ENCODE measurements at regions not wholly inside any gene's neighbourhood (a gene's known extent, or its start where the extent isn't known, plus 50 kb on each side); places are given as distances from the start of the nearest gene placed in this dataset.
"Not testable (repeated sequence)": the region's sequence is repeated elsewhere in the genome, so short reads cannot be mapped to it uniquely, and the experiment has no call there.

DNA sequence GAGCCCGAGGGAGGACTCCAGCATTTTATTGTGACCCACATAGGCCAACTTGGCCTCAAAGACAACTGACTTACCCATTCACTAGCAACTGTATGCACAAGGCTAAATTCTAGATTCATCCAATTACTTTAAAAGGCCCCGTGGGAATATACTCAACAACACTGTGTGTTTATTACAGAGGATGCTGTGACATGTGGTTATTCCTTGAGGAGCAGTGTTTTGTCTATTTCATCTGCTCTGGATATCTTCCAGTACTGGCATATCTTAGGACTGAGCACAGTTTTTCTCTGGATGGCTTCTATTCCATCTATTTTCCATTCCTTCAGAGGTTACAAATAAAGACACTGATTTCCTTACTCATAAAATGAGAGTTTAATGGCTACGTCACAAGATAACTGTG is 87.2 kb upstream of the KRAS start:
- DNase-seq = no peak

DNA sequence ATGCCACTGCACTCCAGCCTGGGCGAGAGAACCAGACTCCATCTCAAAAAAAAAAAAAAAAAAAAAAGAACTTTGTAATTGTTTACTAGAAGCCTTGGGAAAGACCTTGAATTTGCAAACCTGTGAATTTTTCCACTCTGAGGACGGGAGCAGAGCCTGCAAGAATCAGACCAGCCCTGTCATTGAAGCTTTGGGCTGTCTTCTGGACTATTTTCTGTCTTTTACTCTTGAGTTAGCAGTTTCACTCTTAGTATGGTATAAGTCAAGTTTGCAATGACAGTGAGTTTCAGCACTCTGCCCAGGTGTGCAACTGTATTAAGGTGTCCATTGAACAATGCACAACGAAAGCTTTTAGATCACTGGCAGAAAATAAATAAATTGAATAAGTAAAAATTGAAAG is 81.4 kb upstream of the KRAS start:
- DNase-seq = no peak

DNA sequence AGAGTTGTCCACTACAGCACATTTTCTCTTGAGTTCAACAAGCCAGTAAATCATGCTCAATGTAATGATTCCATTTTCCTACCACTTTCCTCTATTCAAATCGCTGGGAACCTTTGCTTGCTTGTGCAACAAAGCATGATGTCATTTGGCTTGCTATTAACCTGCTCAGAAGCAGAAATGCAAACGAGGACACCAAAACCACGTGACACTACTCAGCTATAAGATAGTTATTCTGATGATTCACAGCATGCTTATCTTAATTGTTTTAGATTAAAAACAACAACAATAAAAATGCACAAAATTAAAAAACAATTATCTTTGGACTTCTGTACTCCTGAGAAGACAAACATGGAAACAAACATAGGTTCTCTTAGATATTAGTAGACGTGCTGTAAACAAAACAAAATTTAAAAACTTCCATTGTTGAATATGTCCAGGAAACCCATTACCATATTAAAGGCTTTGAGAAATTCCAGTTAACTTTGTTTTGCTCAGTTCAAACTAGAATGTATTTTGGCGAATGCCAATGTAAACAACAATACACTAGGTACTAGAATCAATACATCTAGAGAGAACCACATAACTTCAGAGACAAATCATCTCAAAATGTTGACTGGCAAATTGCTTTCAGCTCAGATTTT is 77.5 kb upstream of the KRAS start:
- DNase-seq = no peak

DNA sequence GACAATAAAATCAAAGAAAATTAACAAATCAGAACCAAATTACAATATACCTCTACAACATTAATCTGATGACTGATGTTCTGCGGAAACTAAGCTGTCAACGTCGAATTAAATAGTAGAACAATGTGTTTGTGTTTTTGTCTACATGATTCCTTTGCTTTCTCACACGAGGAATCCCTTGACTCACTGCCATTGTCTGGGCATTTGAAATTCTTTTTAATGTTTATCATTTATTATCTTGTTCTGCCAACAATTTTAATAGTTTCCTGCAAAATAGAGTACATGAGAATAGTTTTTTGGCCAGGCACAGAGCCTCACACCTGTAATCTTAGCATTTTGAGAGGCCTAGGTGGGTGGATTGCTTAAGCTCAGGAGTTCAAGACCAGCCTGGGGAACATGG is 76.6 kb upstream of the KRAS start:
- no peak for DNase-seq

DNA sequence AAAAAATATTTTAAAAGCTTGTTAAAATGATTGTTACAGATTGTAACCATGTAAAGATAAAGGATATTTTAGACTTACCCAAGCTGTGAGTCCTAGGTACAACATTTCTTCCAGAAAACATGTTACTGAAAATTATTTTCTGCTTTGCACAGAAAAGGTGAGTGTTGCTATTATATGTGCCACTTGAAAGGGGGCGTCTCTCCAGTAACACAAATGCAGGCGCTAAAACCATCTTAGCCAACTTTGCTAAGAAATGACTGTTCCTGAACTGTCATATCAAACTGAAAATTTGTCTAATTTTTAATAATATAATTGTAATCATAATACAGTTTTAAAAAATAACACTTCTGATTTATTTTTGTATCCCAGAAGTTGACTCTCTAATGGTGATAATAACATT is 75.6 kb upstream of the KRAS start:
- DNase-seq = no peak

DNA sequence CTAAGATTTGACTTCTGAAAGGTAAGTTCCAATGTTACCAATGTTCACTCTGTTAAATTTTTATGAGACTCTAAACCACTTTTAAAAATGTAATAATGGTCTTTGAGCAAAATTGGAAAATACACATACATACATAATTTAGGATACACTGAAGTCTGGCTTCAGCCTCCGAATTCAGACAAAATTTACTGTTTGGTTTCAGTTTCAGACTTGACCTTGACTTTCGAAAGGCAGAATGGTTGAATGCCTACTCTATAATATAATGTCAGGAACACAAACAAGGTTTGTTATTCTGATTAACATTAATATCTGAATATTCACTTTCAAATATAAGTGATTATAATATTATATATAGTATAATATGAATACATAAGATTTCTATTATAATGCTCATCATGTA is 74.1 kb upstream of the KRAS start:
- DNase-seq = no peak

DNA sequence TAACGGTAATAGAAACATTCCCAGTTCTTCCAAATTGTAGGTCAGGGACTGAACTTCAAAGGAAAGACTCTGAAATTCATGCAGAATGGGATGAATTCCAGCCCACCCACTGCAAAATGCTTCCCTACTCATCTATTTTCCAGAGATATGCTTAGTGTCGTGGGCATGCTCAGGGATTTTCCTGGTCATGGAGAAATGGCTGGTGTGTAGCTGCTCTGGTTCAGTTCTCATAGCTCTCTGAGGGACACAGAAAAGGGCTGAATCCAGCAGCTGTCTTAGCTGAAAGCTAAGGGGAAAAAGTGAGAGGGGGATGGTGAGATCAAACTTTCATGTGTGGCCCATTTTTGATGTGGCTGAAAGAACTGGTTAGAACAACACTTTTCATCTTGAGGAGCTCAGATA is 72.9 kb upstream of the KRAS start:
- no peak for DNase-seq

DNA sequence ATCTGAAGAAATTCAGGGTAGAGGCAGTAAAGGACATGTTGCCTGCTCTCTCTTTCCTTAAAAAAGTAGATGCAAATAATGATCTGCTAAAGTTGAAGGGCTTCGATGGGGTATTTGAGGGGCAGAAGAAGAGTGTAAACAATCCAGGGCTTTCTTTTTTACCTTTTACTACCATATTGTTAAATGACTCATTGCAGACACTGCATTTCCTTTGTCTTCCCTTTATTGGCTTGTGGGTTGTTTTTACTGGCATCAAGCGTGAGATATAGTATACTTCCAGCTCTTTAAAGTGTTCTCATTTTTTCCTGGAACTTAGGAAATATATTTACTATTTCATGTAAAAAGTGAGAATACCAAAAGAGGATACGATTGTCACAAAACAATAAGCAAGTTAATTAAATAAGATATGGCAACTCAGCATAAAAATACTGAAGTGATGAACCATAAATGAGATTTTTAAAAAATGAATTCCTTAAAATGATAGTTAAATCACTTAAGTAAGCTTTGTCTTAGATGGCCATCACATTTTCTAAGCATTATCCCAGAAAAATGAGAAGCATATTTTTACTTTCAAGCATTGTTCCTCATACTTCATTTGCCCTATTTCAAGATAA is 72.3 kb upstream of the KRAS start:
- DNase-seq = no peak

DNA sequence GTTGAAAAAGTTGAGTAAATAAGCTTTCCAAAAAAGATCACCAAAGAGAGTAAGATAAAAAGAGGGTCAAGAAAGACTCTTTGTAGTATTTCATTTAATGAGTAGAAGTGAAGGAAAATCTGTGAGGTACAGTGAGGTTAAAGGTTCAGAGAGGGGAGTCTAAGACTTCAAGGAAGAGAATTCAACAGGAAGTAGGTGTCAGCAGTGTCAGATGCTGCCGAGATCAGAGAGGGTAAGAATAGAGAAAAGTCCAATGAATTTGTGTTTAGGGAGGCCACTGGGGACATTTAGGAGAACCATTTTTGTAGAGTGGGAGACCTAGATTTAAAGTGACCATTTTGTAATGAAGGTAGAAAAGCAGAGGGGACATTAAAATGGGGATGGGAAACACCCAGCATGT is 71.6 kb upstream of the KRAS start:
- DNase-seq = no peak

DNA sequence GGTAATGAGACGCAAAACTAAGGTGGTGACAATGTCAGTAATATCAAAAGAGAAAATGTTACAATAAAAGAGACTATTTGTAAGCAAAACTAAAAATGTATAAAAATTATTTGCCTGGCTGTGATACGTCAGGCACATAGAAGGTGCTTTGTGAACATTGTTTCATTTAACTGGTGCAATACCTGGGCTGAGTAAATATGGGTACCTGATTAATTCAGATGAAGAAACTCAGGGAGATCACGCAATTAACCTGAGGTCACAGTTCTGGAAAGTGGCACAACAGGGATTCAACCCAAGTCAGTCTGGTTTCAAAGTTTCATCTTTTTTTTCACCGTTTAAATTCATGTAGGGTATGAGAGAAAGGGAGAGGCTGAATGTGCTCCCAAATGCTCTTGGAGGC is 71.0 kb upstream of the KRAS start:
- DNase-seq = no peak

DNA sequence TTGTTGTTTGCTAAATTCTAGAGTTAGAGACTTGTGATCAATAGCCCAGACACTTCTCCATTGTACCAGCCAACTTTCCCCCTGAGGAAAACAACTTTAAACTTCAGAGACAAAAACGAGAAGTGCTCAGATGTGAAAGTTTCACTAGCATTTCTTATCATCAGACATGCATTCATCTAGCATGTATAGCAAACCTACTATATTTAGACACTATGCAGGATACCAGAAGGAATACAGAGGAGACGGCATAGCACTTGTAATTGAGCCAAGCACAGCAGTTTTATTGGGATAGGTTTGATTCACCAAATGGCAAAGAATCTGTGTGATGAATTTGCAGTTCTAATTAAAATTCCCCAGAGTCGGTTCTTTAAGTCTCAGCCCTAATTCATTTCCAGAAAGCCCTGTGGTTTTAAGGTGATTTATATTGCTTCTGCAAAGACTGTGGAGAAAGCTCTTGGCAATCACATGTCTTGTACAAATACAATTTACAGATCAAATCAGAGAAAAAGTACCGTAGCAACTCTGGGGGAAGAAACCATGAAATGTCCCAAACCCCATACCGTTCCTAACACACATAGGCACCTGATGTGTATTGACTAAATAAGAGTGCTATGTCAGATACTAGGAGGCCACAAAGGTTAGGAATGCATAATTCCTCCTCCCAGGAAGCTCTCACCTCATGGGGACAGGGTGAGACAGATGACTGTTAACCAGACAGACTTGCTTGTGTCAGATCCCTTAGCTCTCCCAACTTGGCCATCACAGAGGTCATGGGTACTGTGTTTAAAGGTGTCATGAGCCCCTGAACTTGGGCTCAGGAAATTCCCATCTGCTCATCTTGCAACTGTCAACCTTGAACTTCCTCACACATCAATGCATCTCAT is 69.6 kb upstream of the KRAS start:
- no peak for DNase-seq

DNA sequence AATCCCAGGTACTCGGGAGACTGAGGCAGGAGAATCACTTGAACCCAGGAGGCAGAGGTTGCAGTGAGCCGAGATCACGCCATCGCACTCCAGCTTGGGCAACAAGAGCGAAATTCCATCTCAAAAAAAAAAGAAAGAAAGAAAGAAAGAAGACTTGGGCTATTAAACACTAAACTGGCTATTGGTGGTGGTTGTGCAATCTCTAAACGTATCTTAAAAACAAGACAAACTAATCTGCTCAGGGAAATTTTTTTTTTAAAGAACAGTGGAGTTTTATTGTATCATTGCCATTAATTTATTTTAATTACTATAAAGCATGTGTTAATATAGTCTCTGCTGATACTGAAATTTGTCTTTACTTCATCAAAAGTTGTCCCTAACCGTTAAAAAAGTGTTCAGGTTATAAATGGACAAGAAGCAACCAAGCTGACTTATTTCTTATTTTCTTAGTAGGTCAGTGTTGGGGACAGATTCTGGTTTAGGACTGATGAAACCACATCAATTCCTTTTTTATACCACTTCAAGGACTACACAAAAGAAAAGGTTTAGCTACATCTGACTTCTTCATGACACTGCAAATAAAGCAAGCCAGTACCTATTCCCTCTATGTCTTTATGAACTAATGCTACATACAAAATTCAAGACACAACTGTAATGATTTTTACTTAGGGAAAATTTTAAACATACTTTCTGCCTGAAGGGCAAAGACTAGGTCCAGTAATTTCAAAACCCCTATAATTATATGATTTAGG is 68.7 kb upstream of the KRAS start:
- no peak for DNase-seq

DNA sequence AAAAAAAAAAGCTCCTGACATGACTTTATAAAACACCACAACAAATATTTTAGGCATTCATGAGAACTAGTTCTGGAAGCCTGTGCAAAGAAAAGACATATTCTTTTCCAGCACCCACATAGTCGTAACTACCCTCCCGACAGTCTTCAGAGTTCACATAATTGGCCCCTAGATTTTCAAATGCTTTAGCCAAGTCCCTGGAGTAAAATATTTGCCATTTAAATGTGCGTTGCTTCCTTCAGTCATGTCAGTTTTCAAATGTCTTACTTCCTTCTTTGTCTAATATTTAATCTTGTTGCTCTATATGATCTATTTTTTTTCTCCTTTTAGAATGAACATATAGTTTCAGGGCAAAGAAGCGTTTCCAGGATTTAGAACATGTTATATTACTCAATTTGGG is 66.8 kb upstream of the KRAS start:
- no peak for DNase-seq

DNA sequence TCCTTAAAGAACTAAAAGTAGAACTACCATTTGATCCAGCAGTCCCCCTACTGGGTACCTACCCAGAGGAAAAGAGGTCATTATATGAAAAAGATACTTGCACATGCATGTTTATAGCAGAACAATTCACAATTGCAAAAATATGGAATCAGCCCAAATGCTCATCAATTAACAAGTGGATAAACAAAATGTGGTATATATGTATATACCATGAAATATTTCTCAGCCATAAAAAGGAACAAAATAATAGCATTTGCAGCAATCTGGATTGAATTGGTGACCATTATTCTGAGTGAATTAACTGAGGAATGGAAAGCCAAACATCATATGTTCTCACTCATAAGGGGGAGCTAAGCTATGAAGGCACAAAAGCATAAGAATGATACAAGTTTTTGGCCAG is 64.7 kb upstream of the KRAS start:
- DNase-seq = no peak

DNA sequence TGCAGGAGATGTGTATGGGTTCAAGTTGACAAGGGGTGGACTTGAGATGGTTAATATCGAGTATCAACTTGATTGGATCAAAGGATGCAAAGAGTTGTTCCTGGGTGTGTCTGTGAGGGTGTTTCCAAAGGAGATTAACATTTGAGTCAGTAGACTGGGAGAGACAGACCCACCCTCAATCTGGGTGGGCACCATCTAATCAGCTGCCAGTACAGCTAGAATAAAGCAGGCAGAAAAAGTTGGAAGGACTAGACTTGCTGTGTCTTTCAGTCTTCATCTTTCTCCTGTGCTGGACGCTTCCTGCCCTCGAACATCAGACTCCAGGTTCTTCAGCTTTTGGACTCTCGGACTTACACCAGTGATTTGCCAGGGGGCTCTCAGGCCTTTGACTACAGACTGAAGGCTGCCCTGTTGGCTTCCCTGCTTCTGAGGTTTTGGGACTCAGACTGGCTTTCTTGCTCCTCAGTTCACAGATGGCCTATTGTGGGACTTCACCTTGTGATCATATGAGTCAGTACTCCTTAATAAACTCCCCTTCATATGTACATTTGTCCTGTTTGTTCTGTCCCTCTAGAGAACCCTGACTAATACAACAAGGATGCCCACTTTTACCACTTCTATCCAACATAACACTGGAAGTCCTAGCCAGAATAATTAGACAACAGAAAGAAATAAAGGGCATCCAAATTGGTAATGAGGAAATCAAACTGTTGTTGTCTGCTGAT is 62.7 kb upstream of the KRAS start:
- DNase-seq = not testable (repeated sequence)

DNA sequence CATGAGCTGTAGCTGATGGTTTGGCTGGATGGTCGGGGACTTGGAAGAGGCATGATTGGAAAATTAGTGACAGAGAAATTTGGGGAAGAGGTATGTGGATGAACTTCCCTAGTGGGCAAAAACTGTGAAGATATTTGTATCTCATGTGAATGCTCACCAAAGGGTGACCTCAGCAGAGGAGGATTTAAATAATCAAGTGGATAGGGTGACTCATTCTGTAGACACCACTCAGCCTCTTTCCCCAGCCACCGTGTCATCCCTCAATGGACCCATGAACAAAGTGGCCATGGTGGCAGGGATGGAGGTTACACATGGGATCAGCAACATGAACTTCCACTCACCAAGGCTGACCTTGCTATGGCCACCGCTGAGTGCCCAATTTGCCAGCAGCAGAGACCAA is 60.8 kb upstream of the KRAS start:
- no peak for DNase-seq

DNA sequence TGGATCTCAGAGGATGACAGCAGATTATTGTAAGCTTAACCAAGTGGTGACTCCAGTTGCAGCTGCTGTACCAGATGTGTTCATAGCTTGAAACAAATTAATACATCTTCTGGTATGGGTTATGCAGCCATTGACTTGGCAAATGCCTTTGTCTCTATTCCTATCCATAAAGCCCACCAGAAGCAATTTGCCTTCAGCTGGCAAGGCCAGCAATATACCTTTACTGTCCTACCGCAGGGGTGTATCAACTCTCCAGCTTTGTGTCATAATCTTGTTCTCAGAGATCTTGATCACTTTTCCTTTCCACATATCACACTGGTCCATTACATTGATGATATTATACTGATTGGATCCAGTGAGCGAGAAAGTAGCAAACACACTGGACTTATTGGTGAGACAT is 59.3 kb upstream of the KRAS start:
- not testable (repeated sequence) for DNase-seq

DNA sequence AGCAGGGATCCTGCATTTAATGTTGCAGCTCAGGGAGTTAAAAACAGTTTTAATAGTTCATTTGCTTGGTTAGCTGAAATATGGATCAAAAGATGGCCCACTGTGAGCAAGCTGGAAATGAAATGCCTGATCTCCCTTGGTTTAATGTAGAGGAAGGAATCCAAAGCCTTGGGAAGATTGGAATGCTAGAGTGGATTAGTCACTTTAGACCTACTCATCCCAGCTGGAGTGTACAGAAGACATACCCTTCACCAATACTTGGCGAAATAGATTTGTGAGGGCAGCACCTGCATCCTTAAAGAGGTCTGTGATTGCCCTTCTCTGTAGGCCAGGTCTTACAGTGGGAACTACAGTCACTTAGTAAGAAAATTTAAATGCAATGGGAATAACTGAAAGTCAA is 58.0 kb upstream of the KRAS start:
- DNase-seq = no peak

DNA sequence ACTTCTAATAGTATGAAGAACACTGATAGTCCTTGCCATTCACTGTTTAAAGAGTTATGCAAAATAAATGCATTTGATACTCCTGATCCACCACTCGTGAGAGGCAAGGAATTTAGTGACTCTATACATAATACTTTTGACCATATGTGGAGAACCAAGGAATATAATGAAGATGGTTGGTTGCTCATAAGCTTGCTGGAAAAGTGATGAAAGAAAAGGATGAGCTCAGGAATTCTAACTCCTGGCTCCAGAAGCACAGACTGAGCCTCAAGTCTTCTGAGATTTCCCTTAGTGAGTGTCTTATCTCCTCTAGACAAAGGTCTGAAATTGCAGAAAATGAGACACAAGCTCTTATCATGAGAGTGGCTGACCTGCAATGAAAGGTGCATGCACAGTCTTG is 57.1 kb upstream of the KRAS start:
- no peak for DNase-seq

DNA sequence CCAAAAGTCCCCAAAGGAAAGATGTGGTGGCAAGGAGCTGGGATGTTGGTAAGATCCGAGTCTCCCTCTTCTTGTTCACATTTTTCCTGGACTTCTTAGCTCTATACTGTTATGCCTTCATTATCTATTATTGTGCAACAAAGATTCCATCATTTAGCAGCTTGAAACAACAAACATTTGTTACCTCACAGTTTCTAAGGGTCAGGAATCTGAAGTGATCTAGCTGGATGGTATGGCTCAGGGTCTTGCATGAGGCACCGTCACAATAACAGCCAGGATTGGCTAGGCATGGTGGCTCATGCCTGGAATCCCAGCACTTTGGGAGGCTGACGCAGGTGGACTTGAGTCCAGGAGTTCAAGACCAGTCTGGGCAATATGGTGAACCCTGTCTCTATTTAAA is 51.1 kb upstream of the KRAS start:
- no peak for DNase-seq

Data from hypothalamus (tissue), 51 donors.